NCI-H460 (cell line): ENCODE measurements at regions not wholly inside any gene's neighbourhood (a gene's known extent, or its start where the extent isn't known, plus 50 kb on each side); places are given as distances from the start of the nearest gene placed in this dataset.

Experiments
- DNase-seq: peaks from one replicate; pipeline ENCODE4 v3.0.0-alpha.2; 2016; ENCODE audit warnings: low read depth; ENCODE audit errors: extremely low read depth

- DNase-seq, result no peak
These were observed 2353.0 kb downstream of the PCDH9 start for GRCh38 chr13:64877176-64877575.

GRCh38 chr13:64871742-64872141 lies 2358.4 kb downstream of the PCDH9 start:
- no peak for DNase-seq

GRCh38 chr13:64869539-64869938 lies 2360.6 kb downstream of the PCDH9 start:
- DNase-seq, result no peak

GRCh38 chr13:64867856-64868255 lies 2362.3 kb downstream of the PCDH9 start:
- DNase-seq, result no peak

- DNase-seq, result no peak
These were observed 2363.8 kb downstream of the PCDH9 start for GRCh38 chr13:64866331-64866730.

- DNase-seq, result no peak
These were observed 2374.6 kb downstream of the PCDH9 start for GRCh38 chr13:64855506-64855905.

- no peak for DNase-seq
These were observed 2380.1 kb downstream of the PCDH9 start for GRCh38 chr13:64850017-64850416.

- no peak for DNase-seq
These were observed 2380.9 kb downstream of the PCDH9 start for GRCh38 chr13:64849196-64849595.

GRCh38 chr13:64847767-64848166 lies 2382.4 kb downstream of the PCDH9 start:
- no peak for DNase-seq

- DNase-seq, result no peak
These were observed 2385.0 kb downstream of the PCDH9 start for GRCh38 chr13:64845110-64845509.

- DNase-seq, result no peak
These were observed 2411.1 kb downstream of the PCDH9 start for GRCh38 chr13:64819081-64819480.

- DNase-seq, result no peak
These were observed 2412.4 kb downstream of the PCDH9 start for GRCh38 chr13:64817691-64818090.

GRCh38 chr13:64810750-64811149 lies 2419.4 kb downstream of the PCDH9 start:
- no peak for DNase-seq

- DNase-seq, result no peak
These were observed 2421.4 kb downstream of the PCDH9 start for GRCh38 chr13:64808704-64809103.

- no peak for DNase-seq
These were observed 2428.4 kb downstream of the PCDH9 start for GRCh38 chr13:64801768-64802167.

GRCh38 chr13:64798422-64798821 lies 2431.7 kb downstream of the PCDH9 start:
- no peak for DNase-seq

GRCh38 chr13:64793592-64793991 lies 2436.5 kb downstream of the PCDH9 start:
- no peak for DNase-seq

GRCh38 chr13:64793131-64793530 lies 2437.0 kb downstream of the PCDH9 start:
- no peak for DNase-seq

- DNase-seq, result no peak
These were observed 2438.8 kb downstream of the PCDH9 start for GRCh38 chr13:64791373-64791772.

- DNase-seq, result no peak
These were observed 2447.7 kb downstream of the PCDH9 start for GRCh38 chr13:64782466-64782865.

- no peak for DNase-seq
These were observed 2452.1 kb downstream of the PCDH9 start for GRCh38 chr13:64778002-64778401.

GRCh38 chr13:64774915-64775314 lies 2455.2 kb downstream of the PCDH9 start:
- DNase-seq, result no peak

GRCh38 chr13:64770743-64771142 lies 2459.4 kb downstream of the PCDH9 start:
- no peak for DNase-seq

GRCh38 chr13:64767054-64767453 lies 2463.1 kb downstream of the PCDH9 start:
- no peak for DNase-seq
